Prostate gland (tissue), 2 donors: ENCODE measurements at regions not wholly inside any gene's neighbourhood (a gene's known extent, or its start where the extent isn't known, plus 50 kb on each side); places are given as distances from the start of the nearest gene placed in this dataset.

Experiments used
- DNase-seq: peaks from one replicate; pipeline ENCODE4 v3.0.0-alpha.2; 2019; ENCODE audit warnings: low spot score
- H3K27ac ChIP-seq, 2 donors: fragments of 200-600 bp; sonication (generic); 2 replicates each; pipeline ENCODE4 v1.5.1; 2017 to 2019
- H3K27me3 ChIP-seq: fragments of 200-600 bp; sonication (generic); replicated peaks from 2 replicates; pipeline ENCODE4 v1.5.1; 2019; ENCODE audit not compliant: insufficient read depth
- H3K36me3 ChIP-seq, 2 donors: fragments of 200-600 bp; sonication (generic); 1 replicate in 1 of 2; 2 replicates in 1 of 2; pipeline versions ENCODE4 v1.5.1 to v1.8.1; 2017 to 2019
- H3K4me1 ChIP-seq: fragments of 200-600 bp; sonication (generic); replicated peaks from 2 replicates; pipeline ENCODE4 v1.5.1; 2019
- H3K4me3 ChIP-seq, 2 donors: fragments of 200-600 bp; sonication (generic); 2 replicates each; pipeline ENCODE4 v1.5.1; 2017 to 2019
- H3K9me3 ChIP-seq: fragments of 200-600 bp; sonication (generic); 2 replicates; pipeline ENCODE4 v1.5.1; 2017
- POLR2A ChIP-seq: fragments of 450-650 bp; IDR thresholded peaks from one replicate; pipeline ENCODE4 v1.6.1; 2016; ENCODE audit warnings: antibody characterized with exemption, mild to moderate bottlenecking
- POLR2AphosphoS5 ChIP-seq: sonication (generic); formaldehyde crosslinking; IDR thresholded peaks from one replicate; pipeline ENCODE4 v1.6.1; 2017; ENCODE audit warnings: antibody characterized with exemption
- WGBS: methylation state at CpG from one replicate; pipeline ENCODE4 v1.1.5; 2018; 5-methylcytosine and 5-hydroxymethylcytosine counted together
- intact Hi-C: fragments of 100-400 bp; cut with DNase I; formaldehyde crosslinking; loops from one replicate; pipeline ENCODE4 v1.14.2; 2022
- TF ChIP-seq, protein P1 (sequence below), 4 experiments: fragments of 200-600 bp in 2 of 4; fragments of 450-650 bp in 2 of 4; sonication (generic) in 2 of 4; IDR thresholded peaks; 1 replicate in 3 of 4; 2 replicates in 1 of 4; pipeline ENCODE4 v1.5.1; 2016 to 2019; ENCODE audit warnings: antibody characterized with exemption in 4 of 4, mild to moderate bottlenecking in 2 of 4, moderate library complexity in 2 of 4

DNA sequence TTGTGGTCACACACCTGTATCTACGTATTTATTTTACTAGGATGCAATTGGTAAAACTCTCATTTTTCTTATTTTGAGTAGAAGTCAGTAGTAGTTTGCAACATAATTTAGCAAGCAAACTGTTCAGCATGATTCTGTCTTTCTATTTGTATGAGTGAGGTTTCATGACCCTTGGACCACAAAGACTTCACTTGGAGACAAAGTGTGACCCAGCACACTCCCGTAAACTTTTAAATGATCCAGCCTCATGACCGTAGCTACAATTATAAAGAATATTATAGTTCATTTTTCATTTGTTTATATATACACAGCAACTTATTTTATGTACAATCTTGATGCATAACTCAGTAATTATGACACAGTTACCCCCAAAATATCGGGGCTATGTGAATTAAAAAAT lies 86.5 kb downstream of the ERCC5 start:
- no peaks in the 10 kb centered on the region for H3K9me3 ChIP-seq
- WGBS: 80% methylated on average over 4 of the region's 4 CpGs
- no peaks in the 10 kb centered on the region for H3K4me1 ChIP-seq
- DNase-seq: no peak
- H3K36me3 ChIP-seq: no peaks in the 10 kb centered on the region
- TF ChIP-seq, protein P1, sequence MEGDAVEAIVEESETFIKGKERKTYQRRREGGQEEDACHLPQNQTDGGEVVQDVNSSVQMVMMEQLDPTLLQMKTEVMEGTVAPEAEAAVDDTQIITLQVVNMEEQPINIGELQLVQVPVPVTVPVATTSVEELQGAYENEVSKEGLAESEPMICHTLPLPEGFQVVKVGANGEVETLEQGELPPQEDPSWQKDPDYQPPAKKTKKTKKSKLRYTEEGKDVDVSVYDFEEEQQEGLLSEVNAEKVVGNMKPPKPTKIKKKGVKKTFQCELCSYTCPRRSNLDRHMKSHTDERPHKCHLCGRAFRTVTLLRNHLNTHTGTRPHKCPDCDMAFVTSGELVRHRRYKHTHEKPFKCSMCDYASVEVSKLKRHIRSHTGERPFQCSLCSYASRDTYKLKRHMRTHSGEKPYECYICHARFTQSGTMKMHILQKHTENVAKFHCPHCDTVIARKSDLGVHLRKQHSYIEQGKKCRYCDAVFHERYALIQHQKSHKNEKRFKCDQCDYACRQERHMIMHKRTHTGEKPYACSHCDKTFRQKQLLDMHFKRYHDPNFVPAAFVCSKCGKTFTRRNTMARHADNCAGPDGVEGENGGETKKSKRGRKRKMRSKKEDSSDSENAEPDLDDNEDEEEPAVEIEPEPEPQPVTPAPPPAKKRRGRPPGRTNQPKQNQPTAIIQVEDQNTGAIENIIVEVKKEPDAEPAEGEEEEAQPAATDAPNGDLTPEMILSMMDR (IDR thresholded peaks at IDR 0.05): no peak
- no peak for TF ChIP-seq POLR2A
- TF ChIP-seq POLR2AphosphoS5: no peak
- H3K27ac ChIP-seq: no peak overlapping the region
- intact Hi-C loops: no loop called here
- no peak overlapping the region for H3K4me3 ChIP-seq
- H3K27me3 ChIP-seq: no peaks in the 10 kb centered on the region

DNA sequence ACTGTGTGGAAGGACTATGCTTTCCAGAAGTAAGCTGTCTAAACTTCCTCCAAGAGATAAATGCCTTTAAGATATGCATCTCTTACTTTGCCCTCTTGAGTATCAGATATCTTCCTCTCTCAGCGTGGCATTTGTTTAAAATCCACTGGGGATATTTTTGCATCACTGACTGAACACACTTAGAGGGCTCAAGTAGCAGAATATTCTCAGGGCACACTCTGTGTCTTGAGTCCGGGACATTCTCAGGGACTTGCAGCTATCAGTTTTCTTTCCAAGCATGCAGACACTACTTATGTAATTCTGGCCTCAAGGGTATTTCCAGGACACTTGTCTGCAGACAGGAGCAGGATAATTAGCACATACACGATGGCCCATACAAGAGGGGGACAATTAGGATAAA lies 84.7 kb downstream of the ERCC5 start:
- WGBS: 48% methylated on average over 3 of the region's 3 CpGs
- Histone ChIP-seq H3K27me3 (no peaks in the 10 kb centered on the region), H3K36me3 (no peaks in the 10 kb centered on the region), H3K4me3 (no peak overlapping the region), H3K27ac (no peak overlapping the region), H3K4me1 (no peaks in the 10 kb centered on the region), H3K9me3 (no peaks in the 10 kb centered on the region)
- intact Hi-C loops: no loop called here
- TF ChIP-seq POLR2AphosphoS5: no peak
- DNase-seq: no peak

DNA sequence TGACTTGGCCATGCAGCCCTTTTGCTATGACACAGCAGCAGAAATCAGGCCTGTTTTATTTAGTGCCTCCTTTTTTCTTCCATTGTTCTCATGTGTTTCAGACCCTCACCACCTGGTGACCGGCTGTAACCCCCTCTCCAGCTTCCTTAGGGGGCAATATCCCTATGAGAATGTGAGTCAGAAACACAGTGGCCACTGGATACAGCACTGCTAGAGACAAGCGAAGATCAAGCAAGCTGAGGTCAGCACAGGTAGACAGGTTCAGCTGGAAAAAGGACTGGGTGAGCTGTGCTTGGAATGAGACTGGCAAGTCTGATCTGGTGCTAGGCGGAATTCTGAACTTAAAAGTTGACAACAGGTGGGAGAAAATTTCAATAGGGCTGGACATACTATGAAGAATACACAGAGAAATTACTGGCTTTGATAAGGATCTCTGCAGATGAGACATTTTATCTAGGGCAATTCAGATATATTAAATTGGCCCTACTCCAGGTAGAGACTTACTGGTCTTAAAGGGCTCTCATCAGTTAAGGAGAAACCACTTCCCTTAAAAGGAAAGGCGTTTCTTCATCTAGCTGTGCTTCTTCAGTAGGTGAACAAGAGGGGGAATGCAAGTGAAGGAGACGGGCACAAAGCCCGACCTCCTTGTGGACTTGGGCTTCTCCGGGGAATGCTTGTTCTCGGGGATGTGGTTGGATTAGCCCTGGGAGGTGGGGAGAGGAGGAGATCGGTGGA lies 83.3 kb downstream of the ERCC5 start:
- no peak for DNase-seq
- Histone ChIP-seq H3K4me3 (no peak overlapping the region), H3K9me3 (no peaks in the 10 kb centered on the region), H3K27ac (no peak overlapping the region), H3K36me3 (no peaks in the 10 kb centered on the region), H3K4me1 (no peaks in the 10 kb centered on the region), H3K27me3 (no peaks in the 10 kb centered on the region)
- TF ChIP-seq POLR2A: no peak
- WGBS: 75% methylated on average over 9 of the region's 9 CpGs
- intact Hi-C loops: no loop called here
